ENCODE measurements at regions not wholly inside any gene's neighbourhood (a gene's known extent, or its start where the extent isn't known, plus 50 kb on each side); places are given as distances from the start of the nearest gene placed in this dataset.

GRCh38 chr5:126103868-126104267, 319.3 kb upstream of the GRAMD2B start:
- Histone ChIP-seq H3K9me3 (ENCODE audit: control insufficient read depth in 1 of 2, insufficient read depth in 1 of 2, low read length in 2 of 2) (peaks cover 0 to 6% of the 10 kb centered on the region in 2 experiments), H3K36me3 (ENCODE audit: insufficient read depth, low read length) (no peaks in the 10 kb centered on the region), H3K4me3 (ENCODE audit: low read length) (no peak overlapping the region), H3K27me3 (ENCODE audit: control insufficient read depth in 1 of 2, insufficient read depth in 2 of 2, low read length in 2 of 2) (no peaks in the 10 kb centered on the region), H3K27ac (ENCODE audit: low read depth in 1 of 2, low read length in 2 of 2) (no peak overlapping the region), H3K4me1 (ENCODE audit: insufficient read depth, low read length) (no peaks in the 10 kb centered on the region)
- no peak for DNase-seq
- Mint-ChIP-seq H3K27me3 (no peaks in the 10 kb centered on the region), H3K36me3 (ENCODE audit: low read depth) (no peaks in the 10 kb centered on the region), H3K4me1 (ENCODE audit: low read depth) (no peaks in the 10 kb centered on the region), H3K27ac (no peak overlapping the region), H3K4me3 (no peak overlapping the region), H3K9me3 (no peaks in the 10 kb centered on the region)
- POLR2A ChIA-PET: no interaction called here
- ATAC-seq (ENCODE audit: poor library complexity): no peak
- intact Hi-C loops (cut with DNase I, micrococcal nuclease): no loop called here
- CTCF ChIA-PET: no interaction called here
- TF ChIP-seq, protein P1, sequence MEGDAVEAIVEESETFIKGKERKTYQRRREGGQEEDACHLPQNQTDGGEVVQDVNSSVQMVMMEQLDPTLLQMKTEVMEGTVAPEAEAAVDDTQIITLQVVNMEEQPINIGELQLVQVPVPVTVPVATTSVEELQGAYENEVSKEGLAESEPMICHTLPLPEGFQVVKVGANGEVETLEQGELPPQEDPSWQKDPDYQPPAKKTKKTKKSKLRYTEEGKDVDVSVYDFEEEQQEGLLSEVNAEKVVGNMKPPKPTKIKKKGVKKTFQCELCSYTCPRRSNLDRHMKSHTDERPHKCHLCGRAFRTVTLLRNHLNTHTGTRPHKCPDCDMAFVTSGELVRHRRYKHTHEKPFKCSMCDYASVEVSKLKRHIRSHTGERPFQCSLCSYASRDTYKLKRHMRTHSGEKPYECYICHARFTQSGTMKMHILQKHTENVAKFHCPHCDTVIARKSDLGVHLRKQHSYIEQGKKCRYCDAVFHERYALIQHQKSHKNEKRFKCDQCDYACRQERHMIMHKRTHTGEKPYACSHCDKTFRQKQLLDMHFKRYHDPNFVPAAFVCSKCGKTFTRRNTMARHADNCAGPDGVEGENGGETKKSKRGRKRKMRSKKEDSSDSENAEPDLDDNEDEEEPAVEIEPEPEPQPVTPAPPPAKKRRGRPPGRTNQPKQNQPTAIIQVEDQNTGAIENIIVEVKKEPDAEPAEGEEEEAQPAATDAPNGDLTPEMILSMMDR (IDR thresholded peaks at IDR 0.05): no peak

GRCh38 chr5:126104341-126104740, 318.9 kb upstream of the GRAMD2B start:
- intact Hi-C loops (cut with DNase I, micrococcal nuclease): no loop called here
- H3K4me3 Mint-ChIP-seq: no peak overlapping the region
- no peak overlapping the region for H3K27ac Mint-ChIP-seq
- H3K9me3 Mint-ChIP-seq: no peaks in the 10 kb centered on the region
- TF ChIP-seq, protein P1 (IDR thresholded peaks at IDR 0.05): no peak
- H3K36me3 ChIP-seq (ENCODE audit: insufficient read depth, low read length): no peaks in the 10 kb centered on the region
- ChIA-PET CTCF (no interaction called here), POLR2A (no interaction called here)
- no peak overlapping the region for H3K27ac ChIP-seq (ENCODE audit: low read depth in 1 of 2, low read length in 2 of 2)
- no peak overlapping the region for H3K4me3 ChIP-seq (ENCODE audit: low read length)
- no peaks in the 10 kb centered on the region for H3K27me3 ChIP-seq (ENCODE audit: control insufficient read depth in 1 of 2, insufficient read depth in 2 of 2, low read length in 2 of 2)
- peaks cover 0 to 6% of the 10 kb centered on the region in 2 experiments for H3K9me3 ChIP-seq (ENCODE audit: control insufficient read depth in 1 of 2, insufficient read depth in 1 of 2, low read length in 2 of 2)
- no peaks in the 10 kb centered on the region for H3K36me3 Mint-ChIP-seq (ENCODE audit: low read depth)
- H3K4me1 Mint-ChIP-seq (ENCODE audit: low read depth): no peaks in the 10 kb centered on the region
- no peaks in the 10 kb centered on the region for H3K4me1 ChIP-seq (ENCODE audit: insufficient read depth, low read length)
- no peak for DNase-seq
- no peak for ATAC-seq (ENCODE audit: poor library complexity)
- no peaks in the 10 kb centered on the region for H3K27me3 Mint-ChIP-seq

DNA sequence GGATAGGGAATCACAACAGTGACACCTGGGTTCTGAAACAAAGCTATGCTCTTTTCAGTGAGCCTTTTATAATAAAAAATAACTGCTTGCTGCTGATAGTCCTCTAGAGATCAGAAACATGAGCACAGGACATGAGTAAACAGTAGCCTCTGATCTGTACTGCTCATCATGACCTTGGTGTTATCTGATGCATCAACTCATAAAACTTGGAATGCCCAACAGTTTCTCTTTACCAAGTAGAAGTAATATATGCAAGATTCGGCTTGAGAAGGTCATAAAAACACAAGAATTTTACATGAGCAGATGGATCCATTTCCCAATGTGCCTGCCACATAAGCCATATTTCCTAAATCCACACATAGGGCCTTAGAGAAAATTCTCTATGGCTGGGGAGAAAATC, 318.3 kb upstream of the GRAMD2B start:
- intact Hi-C loops (cut with DNase I, micrococcal nuclease): no loop called here
- no peak overlapping the region for H3K4me3 Mint-ChIP-seq
- ChIA-PET POLR2A (no interaction called here), CTCF (no interaction called here)
- no peaks in the 10 kb centered on the region for H3K9me3 Mint-ChIP-seq
- DNase-seq: no peak
- H3K9me3 ChIP-seq (ENCODE audit: control insufficient read depth in 1 of 2, insufficient read depth in 1 of 2, low read length in 2 of 2): peaks cover 0 to 6% of the 10 kb centered on the region in 2 experiments
- H3K4me3 ChIP-seq (ENCODE audit: low read length): no peak overlapping the region
- H3K36me3 Mint-ChIP-seq (ENCODE audit: low read depth): no peaks in the 10 kb centered on the region
- no peak for ATAC-seq (ENCODE audit: poor library complexity)
- no peaks in the 10 kb centered on the region for H3K4me1 Mint-ChIP-seq (ENCODE audit: low read depth)
- H3K27ac Mint-ChIP-seq: no peak overlapping the region
- no peaks in the 10 kb centered on the region for H3K36me3 ChIP-seq (ENCODE audit: insufficient read depth, low read length)
- no peak overlapping the region for H3K27ac ChIP-seq (ENCODE audit: low read depth in 1 of 2, low read length in 2 of 2)
- H3K27me3 ChIP-seq (ENCODE audit: control insufficient read depth in 1 of 2, insufficient read depth in 2 of 2, low read length in 2 of 2): no peaks in the 10 kb centered on the region
- H3K27me3 Mint-ChIP-seq: no peaks in the 10 kb centered on the region
- H3K4me1 ChIP-seq (ENCODE audit: insufficient read depth, low read length): no peaks in the 10 kb centered on the region
- TF ChIP-seq, protein P1 (IDR thresholded peaks at IDR 0.05): no peak

Data from CD4-positive, alpha-beta T cell (primary cell).